Sigmoid colon (tissue), 3 donors: ENCODE measurements at regions not wholly inside any gene's neighbourhood (a gene's known extent, or its start where the extent isn't known, plus 50 kb on each side); places are given as distances from the start of the nearest gene placed in this dataset.

Experiments used
- CTCF ChIP-seq, 4 experiments: fragments of 450-650 bp in 3 of 4; fragments of 200-600 bp in 1 of 4; IDR thresholded peaks; one replicate each; pipeline ENCODE4 v1.5.1; 2016 to 2019; ENCODE audit warnings: antibody characterized with exemption in 4 of 4, mild to moderate bottlenecking in 3 of 4, moderate library complexity in 2 of 4
- POLR2A ChIP-seq, 2 donors: fragments of 450-650 bp; IDR thresholded peaks; one replicate each; pipeline ENCODE4 v1.6.1; 2016; ENCODE audit warnings: antibody characterized with exemption in 2 of 2, mild to moderate bottlenecking in 2 of 2, moderate library complexity in 2 of 2

DNA sequence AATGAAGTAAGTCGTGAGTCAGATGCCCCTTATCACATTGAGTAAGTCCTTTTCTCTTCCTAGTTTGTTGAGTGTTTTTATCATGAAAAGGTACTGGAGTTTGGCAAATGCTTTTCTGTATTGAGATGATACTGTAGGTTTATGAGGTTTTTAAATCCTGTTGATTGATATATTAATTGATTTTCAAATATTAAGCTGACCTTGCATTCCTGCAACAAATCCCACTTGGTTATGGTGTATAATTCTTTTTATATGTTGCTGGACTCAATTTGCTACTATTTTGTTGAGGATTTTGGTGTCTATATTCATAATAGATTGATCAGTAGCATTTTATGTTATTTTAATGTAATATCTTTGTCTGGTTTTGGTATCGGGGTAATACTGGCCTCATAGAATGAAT, 81.0 kb upstream of the BNC2 start:
- TF ChIP-seq CTCF (IDR thresholded peaks at IDR 0.05) (no peak), POLR2A (IDR thresholded peaks at IDR 0.05) (no peak)
